NCI-H226 (cell line): ENCODE measurements at regions not wholly inside any gene's neighbourhood (a gene's known extent, or its start where the extent isn't known, plus 50 kb on each side); places are given as distances from the start of the nearest gene placed in this dataset.

ENCODE experiments used
- DNase-seq: peaks from one replicate; pipeline ENCODE4 v3.0.0-alpha.2; 2015

DNA sequence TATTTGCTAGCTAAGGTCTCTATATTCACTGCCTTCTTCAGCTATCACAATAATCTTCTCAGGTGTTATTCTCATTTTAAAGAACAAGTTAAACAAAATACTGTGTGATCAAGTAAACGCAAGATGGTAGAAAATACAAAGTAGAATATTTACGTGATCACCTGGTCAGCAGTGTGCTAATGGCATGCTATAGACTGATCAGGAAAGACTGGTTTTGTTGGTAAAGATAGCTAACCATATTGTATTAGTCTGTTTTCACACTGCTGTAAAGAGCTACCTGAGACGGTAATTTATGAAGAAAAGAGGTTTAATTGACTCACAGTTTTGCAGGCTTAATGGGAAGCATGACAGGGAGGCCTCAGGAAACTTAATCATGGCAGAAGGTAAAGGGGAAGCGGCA, 50.4 kb downstream of the ZBTB38 start:
- no peak for DNase-seq

DNA sequence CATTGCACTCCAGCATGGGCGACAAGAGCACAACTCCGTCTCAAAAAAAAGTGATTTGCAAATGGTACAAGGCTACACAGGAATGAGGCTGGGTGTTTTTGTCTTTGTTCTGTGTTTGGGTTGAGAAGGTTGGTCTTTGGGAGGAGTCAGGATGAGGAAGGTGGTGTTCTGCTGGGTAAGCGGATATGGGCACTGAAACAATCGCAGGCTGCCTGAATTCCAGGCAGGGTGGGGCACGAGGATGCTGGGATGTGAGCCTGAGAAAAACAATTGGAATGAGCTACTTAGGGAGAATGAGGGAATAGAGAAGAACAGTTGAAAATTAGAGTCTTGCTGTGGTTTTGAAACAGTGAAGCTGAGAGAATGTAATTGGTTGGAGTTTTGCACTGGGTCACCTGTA, 51.6 kb downstream of the ZBTB38 start:
- no peak for DNase-seq

DNA sequence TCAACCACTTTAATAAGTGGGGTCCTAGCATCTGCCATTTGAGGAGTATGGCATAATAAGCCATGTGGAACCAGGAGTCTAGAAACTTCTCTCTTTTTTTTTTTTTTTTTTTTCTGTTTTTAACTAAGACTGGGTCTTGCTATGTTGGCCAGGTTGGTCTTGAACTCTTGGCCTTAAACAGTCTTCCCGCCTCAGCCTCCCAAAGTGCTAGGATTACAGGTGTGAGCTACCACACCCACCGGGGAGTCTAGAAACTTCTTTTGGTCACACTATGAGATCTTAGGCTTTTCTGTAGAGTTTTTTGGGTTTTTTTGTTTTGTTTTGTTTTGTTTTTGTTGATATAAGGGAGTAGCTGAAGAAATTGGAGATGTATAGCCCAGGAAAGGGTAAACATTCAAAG, 52.9 kb downstream of the ZBTB38 start:
- DNase-seq: no peak

DNA sequence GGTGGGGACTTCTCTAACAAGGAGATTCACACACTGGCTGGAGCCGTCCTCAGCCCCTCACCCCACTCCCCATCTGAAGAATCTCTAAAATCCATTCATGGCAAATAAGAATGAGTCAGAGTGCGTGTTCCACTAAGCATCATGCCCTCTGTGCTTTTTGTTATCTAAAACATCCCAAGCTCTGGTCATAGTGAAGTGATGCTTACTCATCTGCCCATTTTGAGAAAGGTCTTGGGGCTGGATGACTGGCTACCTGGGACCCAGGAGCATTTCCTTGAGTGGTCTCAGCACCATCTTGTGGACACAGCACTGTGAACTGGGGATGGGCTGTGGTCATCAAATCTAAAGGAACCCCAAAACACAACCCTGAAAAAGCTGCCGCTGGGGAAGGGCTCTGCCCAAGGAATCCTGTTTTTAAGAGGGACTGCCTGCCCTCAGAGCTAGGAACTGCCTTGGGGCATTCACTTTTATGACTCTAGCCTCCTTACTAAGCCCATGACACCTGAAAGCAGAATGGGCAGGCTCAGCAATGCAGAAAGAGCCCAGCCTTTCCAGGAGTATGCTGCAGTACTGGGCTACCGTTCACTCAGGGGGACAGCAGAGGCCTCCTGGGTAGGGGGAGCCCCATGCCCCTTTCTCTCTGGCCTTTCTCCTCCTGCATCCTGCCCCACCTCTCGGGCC, 53.5 kb downstream of the ZBTB38 start:
- peak; percentile 89 for DNase-seq

DNA sequence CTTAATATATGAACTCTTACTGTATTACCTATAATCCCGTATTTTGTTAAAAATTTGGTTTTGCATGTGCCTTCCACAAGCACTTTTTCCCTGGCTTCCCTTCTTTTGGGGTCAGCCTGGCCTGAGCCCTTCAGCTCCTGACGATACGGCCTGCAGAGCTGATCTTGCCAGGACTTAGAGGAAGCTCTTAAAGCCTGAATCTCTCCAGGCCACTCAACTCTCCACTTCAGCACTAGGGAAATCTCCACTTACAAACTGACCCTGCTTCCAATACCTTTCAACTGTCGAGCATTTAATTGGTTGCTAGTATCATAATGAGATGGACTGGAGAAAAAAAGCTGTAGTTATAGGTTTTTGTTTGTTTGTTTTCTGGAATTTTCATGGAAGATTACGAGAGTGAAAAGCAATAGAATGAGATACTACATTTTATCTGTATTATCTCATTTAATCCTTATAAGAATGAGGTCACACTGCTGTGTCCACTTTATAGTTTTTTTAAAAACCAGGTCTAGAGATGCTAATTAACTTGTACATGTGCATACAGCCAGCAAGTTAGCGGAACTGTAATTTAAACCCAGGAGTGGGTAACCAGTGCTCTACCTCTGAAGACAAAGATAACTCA, 54.8 kb downstream of the ZBTB38 start:
- DNase-seq: no peak

DNA sequence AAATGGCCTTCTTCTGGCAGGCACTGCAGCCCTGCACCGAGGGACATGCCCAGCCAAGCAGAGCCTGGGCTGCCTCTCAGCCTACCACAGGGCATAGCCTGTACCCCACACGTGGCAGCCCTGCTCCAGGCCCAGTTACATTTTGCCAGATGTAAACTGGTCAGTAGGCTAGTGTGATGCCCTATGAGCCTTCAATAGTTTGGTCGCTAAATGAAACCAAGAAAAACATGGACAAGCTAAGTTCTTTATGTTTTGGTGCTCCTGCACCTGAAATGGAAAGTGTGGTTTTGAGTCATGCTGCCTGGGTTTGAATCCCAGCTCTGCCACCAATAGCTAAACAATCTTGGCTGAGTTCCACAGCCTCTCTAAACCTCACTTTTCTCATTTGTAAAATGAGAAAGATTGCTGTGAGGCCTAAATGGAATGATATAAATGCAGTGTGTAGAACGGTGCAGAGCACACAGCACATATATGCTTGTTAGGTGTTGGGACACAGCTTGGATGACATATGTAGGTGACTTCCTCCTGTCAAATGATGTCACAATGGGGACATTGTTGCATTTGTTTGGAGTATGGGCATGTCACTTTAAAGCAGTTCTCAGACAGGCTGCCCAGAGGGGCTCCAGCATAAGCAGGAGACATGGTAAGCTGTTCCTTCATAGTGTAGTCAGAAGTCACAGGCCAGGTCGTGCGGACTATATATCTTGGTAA, 57.4 kb downstream of the ZBTB38 start:
- no peak for DNase-seq

DNA sequence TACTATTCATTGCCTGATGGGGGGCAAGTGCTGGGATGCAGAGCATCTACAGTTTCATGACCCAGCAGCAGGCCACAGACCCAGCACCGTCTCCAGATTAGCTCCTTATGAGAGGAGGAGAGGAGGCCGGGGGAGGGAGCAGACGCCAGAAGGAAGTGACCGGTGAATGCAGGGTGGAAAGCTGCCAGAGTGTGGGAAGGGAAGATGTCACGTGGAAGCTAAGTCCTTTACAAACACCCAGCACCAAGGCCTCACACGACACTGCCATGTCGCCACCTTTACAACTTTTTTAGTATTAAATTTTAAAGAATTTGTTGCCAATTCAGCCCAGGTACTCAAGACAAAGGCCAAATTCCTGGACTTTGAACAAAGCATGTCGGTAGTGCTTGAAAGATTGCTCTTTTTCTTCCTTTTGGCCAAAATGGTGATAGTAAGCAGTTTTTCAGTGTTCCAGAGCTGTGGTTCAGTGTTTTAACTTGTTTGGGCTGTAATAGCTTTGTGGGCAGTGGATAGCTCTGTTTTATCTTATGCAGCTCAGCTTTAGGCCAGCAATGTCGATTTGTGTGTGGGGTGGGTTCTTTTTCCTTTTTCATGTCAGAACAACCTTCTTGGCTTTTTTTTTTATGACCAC, 58.2 kb downstream of the ZBTB38 start:
- peak; percentile 47 for DNase-seq

DNA sequence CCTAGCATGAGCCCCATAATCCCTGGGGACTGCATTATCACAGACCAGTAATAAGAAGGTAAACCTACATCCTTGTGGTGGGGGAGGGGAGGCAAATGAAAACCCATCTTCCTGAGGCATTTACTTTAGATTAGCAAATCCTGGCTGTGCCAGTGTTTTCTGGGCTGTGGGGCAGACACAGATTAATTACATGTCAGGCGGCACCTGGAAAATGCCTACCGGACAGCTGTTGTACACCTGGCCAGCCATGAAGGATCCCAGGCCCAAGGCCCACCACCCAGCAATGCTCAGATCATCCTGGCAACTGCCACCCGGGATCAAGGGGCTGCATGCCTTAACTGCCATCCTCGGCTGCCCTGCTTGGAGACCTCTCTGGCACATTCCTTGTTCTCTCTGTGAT, 59.1 kb upstream of the RASA2 start:
- DNase-seq: no peak

DNA sequence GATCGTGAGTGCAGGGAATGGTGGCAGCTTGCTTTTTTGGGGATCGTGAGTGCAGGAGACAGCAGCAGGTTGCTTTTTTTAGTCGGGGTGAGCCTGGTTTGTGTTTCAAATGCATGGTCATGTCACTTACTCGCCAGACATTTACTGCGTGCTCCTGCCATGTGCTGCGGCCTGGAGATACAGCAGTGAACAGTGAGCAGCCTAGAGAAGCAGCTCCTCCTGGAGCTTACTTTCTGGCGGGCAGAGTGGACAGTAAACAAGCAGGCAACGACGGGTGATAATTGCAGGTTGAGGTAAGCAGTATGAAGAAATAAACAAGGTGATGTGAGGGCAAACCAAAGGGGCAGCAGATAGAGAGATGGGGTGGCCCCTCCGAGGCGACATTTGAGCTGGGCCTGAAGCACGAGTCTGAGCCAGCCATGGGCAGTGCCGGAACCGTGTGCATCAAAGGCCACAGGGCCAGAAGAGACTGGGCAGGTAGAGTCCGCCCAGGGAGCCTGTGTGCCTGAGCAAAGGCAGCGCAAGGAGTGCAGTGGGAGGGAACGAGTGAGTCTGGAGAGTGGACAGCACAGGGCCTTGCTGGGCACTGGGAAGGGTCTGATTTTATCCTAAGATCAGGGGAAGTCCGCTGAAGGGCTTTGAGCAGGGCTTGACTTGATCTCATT, 57.3 kb upstream of the RASA2 start:
- DNase-seq: no peak

DNA sequence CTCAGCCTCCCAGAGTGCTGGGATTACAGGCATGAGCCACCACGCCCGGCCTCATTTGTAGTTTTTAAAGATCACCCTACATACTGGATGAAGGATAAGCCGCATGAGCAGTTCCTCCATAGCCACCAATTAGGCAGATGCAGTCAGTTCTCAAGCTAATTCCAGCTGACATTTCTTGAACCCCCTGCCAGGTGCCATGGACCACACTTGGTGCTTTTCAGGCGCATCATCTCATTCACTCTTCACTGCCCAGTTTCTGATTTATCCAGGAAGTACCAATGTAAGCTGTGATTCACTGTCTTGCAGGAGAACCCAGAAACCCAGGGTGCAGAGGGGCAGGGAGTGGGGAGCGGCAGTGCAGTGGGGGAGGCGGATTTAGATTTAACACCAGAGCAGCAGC, 56.5 kb upstream of the RASA2 start:
- DNase-seq: no peak

DNA sequence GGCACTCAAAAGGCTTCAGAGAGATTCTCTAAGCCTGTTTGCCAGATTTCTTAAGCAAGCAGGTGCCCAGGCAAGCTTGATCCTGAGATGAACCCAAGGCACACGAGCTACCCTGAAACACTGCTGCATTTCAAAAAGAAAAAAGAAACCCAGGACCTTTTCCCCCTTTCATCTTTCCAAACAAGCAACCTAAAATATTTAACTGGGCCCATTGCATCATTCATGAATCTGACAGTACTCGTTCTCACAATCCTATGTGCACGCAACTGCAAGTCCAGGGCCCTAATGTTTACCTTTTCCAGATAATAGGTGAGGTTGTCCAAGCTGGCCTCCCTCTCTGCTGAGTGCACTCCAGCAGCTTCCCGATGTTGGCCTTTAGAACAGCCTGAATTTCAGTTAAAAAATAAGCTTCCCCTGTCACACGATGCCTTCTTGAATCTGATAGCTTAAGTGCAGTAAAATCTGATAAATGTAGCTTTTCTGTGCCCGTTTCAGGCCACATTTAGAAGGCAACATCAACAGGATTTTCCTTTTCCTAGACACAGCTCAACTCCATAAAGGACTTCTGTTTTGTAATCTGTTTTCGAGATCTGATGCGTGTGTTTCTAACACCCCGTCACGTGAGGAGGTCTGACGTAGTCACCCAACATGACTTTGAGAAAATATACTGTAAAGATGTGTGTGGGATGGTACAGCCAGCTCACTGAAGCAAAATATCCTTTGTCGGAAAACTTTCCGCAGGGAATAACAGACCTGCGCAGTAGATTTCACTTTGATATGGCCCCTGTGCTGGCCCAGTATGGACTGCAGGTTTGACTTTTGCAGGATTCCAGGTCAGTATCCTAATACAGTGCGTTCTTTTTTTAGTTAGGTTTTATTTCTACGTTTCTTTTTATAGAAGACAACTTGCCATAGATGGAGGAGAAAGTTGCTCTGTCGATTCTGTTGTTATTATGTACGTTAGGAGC, 55.1 kb upstream of the RASA2 start:
- no peak for DNase-seq

DNA sequence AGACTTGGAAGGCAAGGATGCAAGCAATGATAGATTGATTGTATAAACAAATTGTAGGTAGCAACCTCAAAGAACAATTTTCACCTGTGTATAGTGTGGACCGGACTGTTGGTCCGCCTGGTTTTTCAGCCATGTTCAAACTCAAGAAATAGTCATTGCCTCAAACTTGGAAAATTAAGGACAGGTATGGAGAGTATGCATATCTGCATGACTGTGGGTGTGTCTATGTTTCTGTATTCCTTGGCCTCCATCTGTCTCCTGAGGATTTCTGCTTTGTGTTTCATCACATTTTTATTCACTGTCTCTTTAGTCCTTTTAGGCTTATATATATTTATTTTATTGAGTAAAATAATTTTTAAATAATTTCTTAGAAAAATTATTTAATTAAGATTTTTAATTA, 53.9 kb upstream of the RASA2 start:
- DNase-seq: no peak

DNA sequence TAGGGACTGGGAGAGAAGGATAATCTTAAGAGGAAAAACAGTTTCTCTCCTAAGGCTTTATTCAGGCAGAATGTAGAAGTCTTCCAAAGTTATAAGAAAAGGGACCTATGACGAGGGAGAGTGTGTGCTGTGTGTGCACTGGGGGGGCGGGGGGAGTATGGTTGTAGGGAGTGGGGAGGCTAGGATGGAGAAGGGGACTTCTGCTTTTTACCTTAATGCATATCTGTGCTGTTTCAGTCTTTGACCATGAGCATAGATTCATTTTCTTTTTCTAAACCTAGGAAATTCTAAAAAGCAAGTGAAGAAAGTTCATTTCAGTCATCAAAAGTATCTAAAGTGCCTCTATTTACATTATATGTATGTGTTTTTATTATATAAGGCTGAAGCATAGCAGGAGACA, 52.6 kb upstream of the RASA2 start:
- DNase-seq: no peak

DNA sequence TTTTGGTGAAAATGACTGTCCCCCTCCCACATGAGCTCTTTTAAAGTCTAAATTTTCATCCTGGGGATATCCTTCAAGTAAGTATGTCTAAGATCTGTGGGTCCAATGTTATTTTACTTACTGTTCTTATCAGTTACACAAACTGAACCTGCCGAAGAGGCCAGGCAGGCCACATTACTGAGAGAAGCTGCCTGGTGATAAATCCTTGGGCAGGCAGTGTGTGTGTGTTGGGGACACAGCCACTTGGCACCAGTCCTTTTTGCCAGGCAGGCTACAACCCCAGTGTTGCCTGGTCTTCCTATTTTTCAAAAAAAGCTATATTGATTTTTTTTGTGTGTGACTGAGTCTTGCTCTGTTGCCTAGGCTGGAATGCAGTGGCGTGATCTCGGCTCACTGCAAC, 50.6 kb upstream of the RASA2 start:
- no peak for DNase-seq
